HT-29 (cell line): ENCODE measurements at regions not wholly inside any gene's neighbourhood (a gene's known extent, or its start where the extent isn't known, plus 50 kb on each side); places are given as distances from the start of the nearest gene placed in this dataset.
"Not testable (repeated sequence)": the region's sequence is repeated elsewhere in the genome, so short reads cannot be mapped to it uniquely, and the experiment has no call there.

Source experiments
- DNase-seq: peaks from one replicate; pipeline ENCODE4 v3.0.0-alpha.2; 2015; ENCODE audit warnings: low spot score

- DNase-seq = no peak
These were observed 914.1 kb downstream of the TRHDE start for GRCh38 chr12:73186272-73186671.

DNA sequence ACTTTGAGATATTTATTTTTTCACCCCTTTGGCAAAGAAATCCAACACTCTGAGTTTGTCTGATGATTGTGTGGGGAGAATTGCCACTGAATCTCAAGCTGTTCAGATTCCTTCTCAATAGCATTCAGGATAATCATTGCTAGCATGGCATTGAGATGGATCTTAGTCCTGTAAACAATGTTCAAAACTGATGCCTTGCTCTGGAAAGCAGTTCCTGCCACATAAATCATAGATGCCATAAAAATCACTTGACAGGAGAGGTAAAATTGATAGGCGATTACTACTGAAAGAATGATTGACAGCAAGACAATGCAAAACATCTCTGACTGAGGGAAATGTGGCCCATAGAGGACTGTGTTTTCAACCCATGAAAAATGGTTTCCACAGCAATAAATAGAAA is 915.6 kb downstream of the TRHDE start:
- no peak for DNase-seq

DNA sequence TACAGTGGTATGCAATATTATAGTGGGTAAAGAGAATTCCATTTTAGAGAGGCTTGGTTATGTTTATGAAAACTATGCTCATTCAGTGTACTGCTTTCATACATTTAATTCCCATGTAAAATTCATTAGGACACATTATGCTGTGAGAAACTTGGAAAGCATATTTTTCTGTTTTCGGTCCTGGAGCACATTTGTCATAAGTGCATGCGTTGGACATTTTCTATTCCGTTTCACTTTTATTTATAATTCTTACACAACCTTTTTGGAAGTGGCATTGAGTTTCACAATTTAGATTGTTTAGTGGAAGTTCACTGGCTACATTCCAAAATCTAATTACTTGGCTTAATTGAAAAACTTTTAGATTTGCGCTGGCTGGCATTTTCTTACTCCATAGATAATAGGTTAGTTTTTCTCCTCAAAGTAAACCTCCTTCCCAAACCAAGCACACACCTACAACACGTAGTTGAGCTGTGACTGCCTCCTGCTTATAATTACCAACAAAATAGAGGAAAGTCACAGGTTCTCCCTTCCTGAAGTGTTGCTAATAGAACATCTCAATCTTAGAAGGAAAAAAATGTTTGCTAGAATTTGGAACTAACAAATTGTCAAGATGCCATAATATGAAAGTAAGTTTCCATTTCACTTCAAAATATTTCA is 938.5 kb downstream of the TRHDE start:
- DNase-seq = no peak

DNA sequence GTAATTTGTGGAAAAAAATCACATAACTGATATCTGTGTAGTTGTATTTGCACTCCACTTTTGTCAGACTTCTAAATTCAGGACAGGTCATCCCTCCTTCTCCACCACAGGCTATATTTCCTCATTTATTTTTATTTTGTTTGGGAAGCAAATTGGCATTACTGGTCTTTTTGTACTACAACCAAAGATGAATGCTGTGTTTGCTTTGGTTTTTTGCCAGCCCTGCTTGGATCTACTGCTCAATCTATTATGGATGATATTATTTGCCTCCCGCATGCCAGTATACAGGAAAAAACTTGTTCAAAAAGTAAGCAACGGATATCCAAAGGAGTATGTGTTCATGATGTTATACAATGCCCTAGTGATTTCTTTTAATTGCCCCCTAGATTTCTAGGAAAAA is 948.8 kb downstream of the TRHDE start:
- DNase-seq = no peak

- no peak for DNase-seq
These were observed 949.2 kb downstream of the TRHDE start for GRCh38 chr12:73221398-73221797.

GRCh38 chr12:73221836-73222235 is 949.7 kb downstream of the TRHDE start:
- DNase-seq = no peak

DNA sequence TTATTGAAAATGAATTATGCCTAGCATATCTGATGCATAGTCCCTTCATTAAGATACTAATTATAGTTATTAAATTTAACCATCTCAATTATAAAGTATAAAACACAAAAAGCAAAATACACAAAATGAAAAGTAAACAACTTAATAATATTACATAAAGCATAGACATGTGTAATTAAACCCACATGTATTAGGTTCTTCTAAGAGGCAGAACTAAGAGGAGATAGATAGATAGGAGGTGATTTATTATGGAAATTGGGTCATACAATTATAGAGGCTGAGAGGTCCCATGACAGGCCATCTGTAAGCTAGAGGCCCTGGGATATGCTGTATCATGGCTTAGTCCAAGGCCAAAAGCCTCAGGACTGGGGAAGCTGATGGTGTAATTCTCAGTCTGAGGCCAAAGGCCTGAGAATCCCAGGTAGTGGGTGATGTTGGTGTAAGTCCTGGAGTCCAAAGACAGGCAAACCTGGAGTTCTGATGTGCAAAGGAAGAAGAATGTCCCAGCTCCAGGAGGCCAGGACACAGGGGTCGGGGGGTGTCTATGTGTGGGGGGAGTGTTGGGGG is 953.3 kb downstream of the TRHDE start:
- DNase-seq = no peak

- DNase-seq = no peak
These were observed 953.8 kb downstream of the TRHDE start for GRCh38 chr12:73225941-73226340.

DNA sequence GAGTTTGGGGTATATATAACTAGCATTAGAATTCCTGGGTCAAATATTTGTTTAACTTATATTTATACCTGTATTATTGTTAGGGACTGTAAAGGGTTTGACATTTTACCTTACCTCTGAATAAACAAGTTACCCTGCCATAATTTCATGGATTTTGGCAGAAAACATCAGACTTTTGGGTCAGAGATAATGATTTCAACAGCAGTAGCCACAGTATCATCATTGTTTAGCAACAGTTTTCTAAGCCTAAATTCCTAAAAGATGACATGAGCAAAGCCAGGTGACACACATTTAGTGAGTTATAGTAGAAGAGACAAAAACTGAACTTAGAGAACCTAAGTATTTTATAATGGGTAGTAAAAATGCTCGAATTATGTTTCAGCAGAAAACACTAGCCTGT is 954.4 kb downstream of the TRHDE start:
- no peak for DNase-seq

DNA sequence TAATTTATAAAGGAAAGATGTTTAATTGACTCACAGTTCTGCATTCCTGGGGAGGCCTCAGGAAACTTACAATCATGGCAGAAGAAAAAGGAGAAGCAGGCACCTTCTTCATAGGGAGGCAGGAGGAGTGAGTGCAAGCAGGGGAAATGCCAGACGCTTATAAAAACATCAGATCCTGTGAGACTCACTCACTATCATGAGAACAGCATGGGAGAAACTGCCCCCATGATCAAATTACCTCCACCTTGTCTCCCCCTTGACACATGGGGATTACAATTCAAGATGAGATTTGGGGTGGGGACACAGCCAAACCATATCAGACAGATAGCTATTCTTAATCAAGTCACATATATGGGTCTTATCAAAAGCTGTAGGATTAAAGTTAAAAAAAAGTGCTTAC is 956.7 kb downstream of the TRHDE start:
- DNase-seq = not testable (repeated sequence)

DNA sequence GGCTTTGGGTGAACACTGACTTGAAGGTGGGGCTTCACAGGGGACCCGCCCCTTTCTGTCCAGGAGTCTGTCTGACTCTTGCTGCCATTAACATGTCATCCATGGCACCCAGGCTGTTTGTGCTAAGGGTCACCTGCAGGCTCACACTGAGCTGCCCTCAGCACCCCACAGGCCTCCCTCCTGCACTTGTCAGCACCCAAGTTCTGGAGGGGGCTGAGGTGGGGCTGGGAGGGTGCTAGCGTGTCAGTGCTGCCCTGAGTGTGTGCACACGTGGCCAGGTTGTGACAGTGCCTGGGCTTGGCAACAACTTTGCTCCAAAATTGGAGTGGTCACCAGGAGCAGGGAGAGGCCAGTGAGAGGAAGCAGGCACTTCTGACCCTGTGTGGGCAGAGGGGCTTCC is 963.2 kb downstream of the TRHDE start:
- no peak for DNase-seq

GRCh38 chr12:73240110-73240509 is 967.9 kb downstream of the TRHDE start:
- DNase-seq = no peak

- no peak for DNase-seq
These were observed 990.7 kb downstream of the TRHDE start for GRCh38 chr12:73262788-73263381.

- no peak for DNase-seq
These were observed 994.0 kb downstream of the TRHDE start for GRCh38 chr12:73266206-73266605.

- no peak for DNase-seq
These were observed 1002.8 kb downstream of the TRHDE start for GRCh38 chr12:73274976-73275375.

GRCh38 chr12:73277971-73278370 is 1005.8 kb downstream of the TRHDE start:
- no peak for DNase-seq

GRCh38 chr12:73301530-73301929 is 1029.4 kb downstream of the TRHDE start:
- DNase-seq = no peak

DNA sequence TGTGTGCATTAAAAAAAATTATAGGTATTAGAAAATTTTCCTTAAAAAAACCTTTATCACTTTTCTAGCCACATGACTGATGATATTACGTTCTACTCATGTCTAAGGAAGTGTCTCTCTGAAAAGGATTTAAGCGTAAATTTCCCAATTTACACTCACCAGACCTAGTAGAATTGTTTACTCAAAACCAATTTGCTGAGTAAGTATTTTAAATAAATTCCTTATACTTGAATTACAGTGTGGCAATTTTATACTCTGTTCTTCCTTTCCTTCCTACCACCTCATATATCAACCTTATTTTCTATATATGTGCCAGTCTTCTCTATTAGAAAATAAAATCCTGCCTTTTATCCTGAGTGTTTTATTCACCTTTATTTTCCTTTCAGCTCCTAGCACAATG is 1035.1 kb downstream of the TRHDE start:
- DNase-seq = no peak

- DNase-seq = no peak
These were observed 1035.9 kb downstream of the TRHDE start for GRCh38 chr12:73308079-73308478.

- DNase-seq = no peak
These were observed 1036.6 kb downstream of the TRHDE start for GRCh38 chr12:73308747-73309146.

DNA sequence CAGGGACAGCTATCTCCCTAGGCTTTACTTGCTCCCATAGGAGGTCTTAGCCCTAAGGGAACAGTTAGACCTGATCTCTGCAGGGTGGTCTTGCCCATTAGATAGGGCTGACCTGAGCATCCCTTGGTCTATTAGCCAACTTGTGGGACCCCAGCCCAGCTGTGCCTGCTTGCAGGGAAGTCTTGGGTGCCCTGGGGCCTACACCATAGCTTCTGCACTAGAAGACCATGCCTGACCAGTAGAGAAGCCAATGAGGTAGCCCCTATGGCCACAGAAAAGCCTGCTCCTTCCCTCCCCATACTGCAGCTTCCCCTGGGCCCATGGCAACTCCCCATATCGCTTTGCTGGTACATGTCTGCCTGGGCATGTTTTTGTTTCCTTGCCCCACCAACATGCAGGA is 1049.1 kb downstream of the TRHDE start:
- DNase-seq = no peak

GRCh38 chr12:73321776-73322175 is 1049.6 kb downstream of the TRHDE start:
- no peak for DNase-seq

GRCh38 chr12:73330584-73331351 is 1058.6 kb downstream of the TRHDE start:
- no peak for DNase-seq
